GM12878 (cell line): ENCODE measurements at regions not wholly inside any gene's neighbourhood (a gene's known extent, or its start where the extent isn't known, plus 50 kb on each side); places are given as distances from the start of the nearest gene placed in this dataset.

Experiments
- ATAC-seq: fragments of 200-7000 bp; cut with Tn5 transposase; 3 replicates; pipeline ENCODE4 v1.9.1; 2020; ENCODE audit warnings: mild to moderate bottlenecking, moderate library complexity
- BruUV-seq: library from RNA; stranded (reverse); fragments of 400-500 nt; replicated peaks from 2 replicates; lab custom pipeline; 2021; lab: Mats Ljungman, UMichigan
- CTCF ChIA-PET: fragments of 300-600 bp; sonication (Branson Sonifier 250); formaldehyde crosslinking; extraction: SDS; loops from one replicate; lab custom pipeline; 2021; ENCODE audit warnings: inconsistent platforms; lab: Yijun Ruan, JAX
- POLR2A ChIA-PET: fragments of 350-600 bp; formaldehyde crosslinking; extraction: SDS; loops from one replicate; lab custom pipeline; 2021; ENCODE audit warnings: inconsistent platforms; lab: Charles Lee
- RAD21 ChIA-PET: fragments of 300-600 bp; sonication (Branson Sonifier 250); formaldehyde crosslinking; loops from one replicate; lab custom pipeline; 2023; ENCODE audit warnings: antibody characterized with exemption; ENCODE audit not compliant: unreplicated experiment; lab: Charles Lee
- SMC1A ChIA-PET: fragments of 300-600 bp; sonication (Branson Sonifier 250); formaldehyde crosslinking; loops from one replicate; lab custom pipeline; 2023; ENCODE audit not compliant: unreplicated experiment, uncharacterized antibody; lab: Charles Lee
- DNase-seq: peaks from one replicate; pipeline ENCODE4 v3.0.0-alpha.2; 2011; ENCODE audit warnings: low read depth, low spot score
- FAIRE-seq: peaks from 3 replicates; lab custom pipeline; 2011; peaks lifted over from hg19 to GRCh38; lab: Jason Lieb, UNC
- H2AFZ ChIP-seq: 2 replicates; pipeline ENCODE4 v1.6.0; 2011; ENCODE audit warnings: low read depth, low read length, control low read depth; ENCODE audit not compliant: control insufficient read depth
- H3K27ac ChIP-seq: 2 replicates; pipeline ENCODE4 v1.5.1; 2011; ENCODE audit warnings: control low read depth; ENCODE audit not compliant: control insufficient read depth, insufficient read depth
- H3K27me3 ChIP-seq, 2 experiments: replicated peaks in 1 of 2; 2 replicates each; pipeline versions ENCODE4 v1.6.0 to v1.6.1; 2011; ENCODE audit warnings: low read length in 1 of 2; ENCODE audit not compliant: control insufficient read depth in 2 of 2, insufficient read depth in 2 of 2
- H3K36me3 ChIP-seq, 2 experiments: 2 replicates each; pipeline ENCODE4 v1.5.1; 2011; ENCODE audit warnings: low read length in 1 of 2; ENCODE audit not compliant: control insufficient read depth in 2 of 2, insufficient read depth in 2 of 2
- H3K4me1 ChIP-seq: 2 replicates; pipeline ENCODE4 v1.6.1; 2011; ENCODE audit warnings: mild to moderate bottlenecking, low read length, moderate library complexity, mixed read lengths; ENCODE audit not compliant: control insufficient read depth, insufficient read depth
- H3K4me2 ChIP-seq: 2 replicates; pipeline ENCODE4 v1.6.0; 2011; ENCODE audit warnings: control low read depth; ENCODE audit not compliant: control insufficient read depth, insufficient read depth
- H3K4me3 ChIP-seq: fragments of 200-600 bp; sonication (generic); 2 replicates; pipeline ENCODE4 v1.5.1; 2016
- H3K79me2 ChIP-seq: 2 replicates; pipeline ENCODE4 v1.6.0; 2011; ENCODE audit warnings: low read length; ENCODE audit not compliant: control insufficient read depth, insufficient read depth
- H3K9ac ChIP-seq: 2 replicates; pipeline ENCODE4 v1.8.0; 2011; ENCODE audit warnings: low read length, control low read depth, mixed read lengths; ENCODE audit not compliant: control insufficient read depth, insufficient read depth
- H3K9me3 ChIP-seq: replicated peaks from 3 replicates; pipeline ENCODE4 v1.5.1; 2011; ENCODE audit warnings: mild to moderate bottlenecking, low read length; ENCODE audit not compliant: control insufficient read depth, insufficient read depth
- H4K20me1 ChIP-seq: 2 replicates; pipeline ENCODE4 v1.6.0; 2011; ENCODE audit not compliant: control insufficient read depth, insufficient read depth
- CBX5 ChIP-seq: sonication (generic); IDR thresholded peaks from 2 replicates; pipeline ENCODE4 v1.6.1; 2016; ENCODE audit warnings: low read depth, moderate library complexity, mild to moderate bottlenecking, inconsistent platforms
- HDAC2 ChIP-seq: fragments of 200-600 bp; sonication (generic); IDR thresholded peaks from 2 replicates; pipeline ENCODE4 v1.6.1; 2017
- IKZF1 ChIP-seq: fragments of 450-650 bp; conservative IDR thresholded peaks from 2 replicates; pipeline ENCODE4 v1.6.1; 2017; ENCODE audit warnings: antibody characterized with exemption, mild to moderate bottlenecking
- KLF5 ChIP-seq: fragments of 450-650 bp; IDR thresholded peaks from 2 replicates; pipeline ENCODE4 v1.6.1; 2014; ENCODE audit warnings: mild to moderate bottlenecking; ENCODE audit not compliant: partially characterized antibody
- NFYA ChIP-seq: IDR thresholded peaks from 2 replicates; pipeline ENCODE4 v1.6.1; 2011; ENCODE audit warnings: low read depth, mild to moderate bottlenecking, low read length, improper control_type of control experiment, borderline replicate concordance
- SREBF1 ChIP-seq: IDR thresholded peaks from 2 replicates; pipeline ENCODE4 v1.6.1; 2012; ENCODE audit warnings: mild to moderate bottlenecking, low read length
- SUPT20H ChIP-seq: IDR thresholded peaks from 2 replicates; pipeline ENCODE4 v1.6.1; 2011; ENCODE audit warnings: low read depth, mild to moderate bottlenecking, low read length, moderate library complexity, borderline replicate concordance; ENCODE audit not compliant: control insufficient read depth
- in situ Hi-C: fragments of 300-500 bp; cut with MboI; formaldehyde crosslinking; loops from 9 replicates; pipeline ENCODE4 v1.14.3; 2018; ENCODE audit warnings: mixed read lengths
- intact Hi-C: fragments of 100-400 bp; cut with micrococcal nuclease; formaldehyde crosslinking; loops from one replicate; pipeline ENCODE4 v1.14.2; 2022; ENCODE audit not compliant: unreplicated experiment
- TF ChIP-seq, protein P1 (sequence below): fragments of 450-650 bp; IDR thresholded peaks from 2 replicates; pipeline ENCODE4 v1.6.1; 2016; ENCODE audit warnings: mild to moderate bottlenecking
- TF ChIP-seq, protein P2 (sequence below): fragments of 450-650 bp; IDR thresholded peaks from 2 replicates; pipeline ENCODE4 v1.6.1; 2018; ENCODE audit warnings: borderline replicate concordance, mild to moderate bottlenecking; ENCODE audit not compliant: partially characterized antibody
- TF ChIP-seq, protein P3 (sequence below): fragments of 150-350 bp; IDR thresholded peaks from 2 replicates; pipeline ENCODE4 v1.6.1; 2014; ENCODE audit warnings: mild to moderate bottlenecking, low read depth, low read length
- TF ChIP-seq, protein P4 (sequence below): fragments of 450-650 bp; IDR thresholded peaks from 2 replicates; pipeline ENCODE4 v1.6.1; 2016; ENCODE audit warnings: mild to moderate bottlenecking, moderate library complexity, borderline replicate concordance

DNA sequence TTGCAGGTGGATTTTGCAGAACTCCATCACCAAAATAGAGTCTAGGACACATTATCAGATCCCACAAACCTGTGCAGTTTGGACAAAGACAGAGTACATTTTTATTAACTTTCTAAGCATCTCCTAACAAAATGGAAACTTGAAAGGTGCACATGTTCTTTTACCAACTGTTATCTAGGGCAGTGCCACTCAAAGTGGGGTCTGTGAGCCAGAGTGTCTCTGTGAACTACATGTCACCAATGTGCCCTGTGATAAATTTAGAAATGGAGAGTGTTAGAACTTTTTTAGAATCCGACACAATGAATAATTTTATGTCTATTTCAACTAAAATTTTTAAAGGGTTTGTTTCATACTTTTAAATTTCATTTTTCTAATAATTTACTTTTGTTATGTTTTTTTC lies 68.4 kb upstream of the TMC3 start (continued):
- TF ChIP-seq SREBF1, result no peak
- TF ChIP-seq HDAC2, result no peak
- TF ChIP-seq NFYA, result no peak
- TF ChIP-seq SUPT20H, result no peak
- TF ChIP-seq IKZF1, result no peak
- TF ChIP-seq CBX5, result no peak
- TF ChIP-seq, protein P1, sequence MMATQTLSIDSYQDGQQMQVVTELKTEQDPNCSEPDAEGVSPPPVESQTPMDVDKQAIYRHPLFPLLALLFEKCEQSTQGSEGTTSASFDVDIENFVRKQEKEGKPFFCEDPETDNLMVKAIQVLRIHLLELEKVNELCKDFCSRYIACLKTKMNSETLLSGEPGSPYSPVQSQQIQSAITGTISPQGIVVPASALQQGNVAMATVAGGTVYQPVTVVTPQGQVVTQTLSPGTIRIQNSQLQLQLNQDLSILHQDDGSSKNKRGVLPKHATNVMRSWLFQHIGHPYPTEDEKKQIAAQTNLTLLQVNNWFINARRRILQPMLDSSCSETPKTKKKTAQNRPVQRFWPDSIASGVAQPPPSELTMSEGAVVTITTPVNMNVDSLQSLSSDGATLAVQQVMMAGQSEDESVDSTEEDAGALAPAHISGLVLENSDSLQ, result no peak

DNA sequence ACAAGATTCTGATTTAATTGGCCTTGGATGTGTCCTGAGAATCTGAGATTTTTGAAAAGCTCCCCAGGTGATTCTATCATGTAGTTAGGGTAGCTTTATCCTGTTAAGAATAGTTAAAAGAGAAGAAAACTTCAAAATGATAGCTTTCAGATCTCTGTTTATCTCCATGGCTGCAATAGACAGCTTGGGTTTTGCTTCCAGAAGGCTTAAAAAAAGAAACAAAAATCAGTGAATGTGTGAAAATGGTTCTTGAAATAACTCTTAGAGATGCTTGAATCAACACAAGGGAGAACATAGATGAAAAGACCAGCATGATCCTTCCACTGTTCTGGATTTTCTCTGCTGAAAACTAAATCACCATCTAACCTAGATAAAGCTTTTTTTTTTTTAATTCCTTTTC lies 60.8 kb upstream of the TMC3 start:
- Histone ChIP-seq H3K27me3 (no peaks in the 10 kb centered on the region), H3K9ac (no peak overlapping the region), H3K27ac (no peak overlapping the region), H3K4me3 (no peak overlapping the region), H3K4me1 (no peaks in the 10 kb centered on the region), H2AFZ (no peak overlapping the region), H4K20me1 (no peaks in the 10 kb centered on the region), H3K36me3 (no peaks in the 10 kb centered on the region), H3K9me3 (no peaks in the 10 kb centered on the region), H3K4me2 (no peak overlapping the region), H3K79me2 (no peaks in the 10 kb centered on the region)
- CTCF ChIA-PET, result interaction anchor here (1.9 kb wide), 1 partner anchor 24 kb away, joined by 5 read pairs; no protein-coding TSS in a partner anchor
- BruUV-seq, result no TSS peak
- POLR2A ChIA-PET, result no interaction called here
- RAD21 ChIA-PET, result no interaction called here
- intact Hi-C loops (no loop called here), in situ Hi-C loops (no loop called here)
- no peak for FAIRE-seq
- SMC1A ChIA-PET, result interaction anchor here (0.9 kb wide), 1 partner anchor 161 kb away, joined by 4 read pairs; no protein-coding TSS in a partner anchor
- no peak for DNase-seq
- no peak for ATAC-seq
- TF ChIP-seq, protein P2, sequence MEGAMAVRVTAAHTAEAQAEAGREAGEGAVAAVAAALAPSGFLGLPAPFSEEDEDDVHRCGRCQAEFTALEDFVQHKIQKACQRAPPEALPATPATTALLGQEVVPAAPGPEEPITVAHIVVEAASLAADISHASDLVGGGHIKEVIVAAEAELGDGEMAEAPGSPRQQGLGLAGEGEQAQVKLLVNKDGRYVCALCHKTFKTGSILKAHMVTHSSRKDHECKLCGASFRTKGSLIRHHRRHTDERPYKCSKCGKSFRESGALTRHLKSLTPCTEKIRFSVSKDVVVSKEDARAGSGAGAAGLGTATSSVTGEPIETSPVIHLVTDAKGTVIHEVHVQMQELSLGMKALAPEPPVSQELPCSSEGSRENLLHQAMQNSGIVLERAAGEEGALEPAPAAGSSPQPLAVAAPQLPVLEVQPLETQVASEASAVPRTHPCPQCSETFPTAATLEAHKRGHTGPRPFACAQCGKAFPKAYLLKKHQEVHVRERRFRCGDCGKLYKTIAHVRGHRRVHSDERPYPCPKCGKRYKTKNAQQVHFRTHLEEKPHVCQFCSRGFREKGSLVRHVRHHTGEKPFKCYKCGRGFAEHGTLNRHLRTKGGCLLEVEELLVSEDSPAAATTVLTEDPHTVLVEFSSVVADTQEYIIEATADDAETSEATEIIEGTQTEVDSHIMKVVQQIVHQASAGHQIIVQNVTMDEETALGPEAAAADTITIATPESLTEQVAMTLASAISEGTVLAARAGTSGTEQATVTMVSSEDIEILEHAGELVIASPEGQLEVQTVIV, result no peak
- no peak for TF ChIP-seq IKZF1
- TF ChIP-seq, protein P3, sequence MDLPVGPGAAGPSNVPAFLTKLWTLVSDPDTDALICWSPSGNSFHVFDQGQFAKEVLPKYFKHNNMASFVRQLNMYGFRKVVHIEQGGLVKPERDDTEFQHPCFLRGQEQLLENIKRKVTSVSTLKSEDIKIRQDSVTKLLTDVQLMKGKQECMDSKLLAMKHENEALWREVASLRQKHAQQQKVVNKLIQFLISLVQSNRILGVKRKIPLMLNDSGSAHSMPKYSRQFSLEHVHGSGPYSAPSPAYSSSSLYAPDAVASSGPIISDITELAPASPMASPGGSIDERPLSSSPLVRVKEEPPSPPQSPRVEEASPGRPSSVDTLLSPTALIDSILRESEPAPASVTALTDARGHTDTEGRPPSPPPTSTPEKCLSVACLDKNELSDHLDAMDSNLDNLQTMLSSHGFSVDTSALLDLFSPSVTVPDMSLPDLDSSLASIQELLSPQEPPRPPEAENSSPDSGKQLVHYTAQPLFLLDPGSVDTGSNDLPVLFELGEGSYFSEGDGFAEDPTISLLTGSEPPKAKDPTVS, result no peak
- no peak for TF ChIP-seq KLF5
- TF ChIP-seq, protein P4, sequence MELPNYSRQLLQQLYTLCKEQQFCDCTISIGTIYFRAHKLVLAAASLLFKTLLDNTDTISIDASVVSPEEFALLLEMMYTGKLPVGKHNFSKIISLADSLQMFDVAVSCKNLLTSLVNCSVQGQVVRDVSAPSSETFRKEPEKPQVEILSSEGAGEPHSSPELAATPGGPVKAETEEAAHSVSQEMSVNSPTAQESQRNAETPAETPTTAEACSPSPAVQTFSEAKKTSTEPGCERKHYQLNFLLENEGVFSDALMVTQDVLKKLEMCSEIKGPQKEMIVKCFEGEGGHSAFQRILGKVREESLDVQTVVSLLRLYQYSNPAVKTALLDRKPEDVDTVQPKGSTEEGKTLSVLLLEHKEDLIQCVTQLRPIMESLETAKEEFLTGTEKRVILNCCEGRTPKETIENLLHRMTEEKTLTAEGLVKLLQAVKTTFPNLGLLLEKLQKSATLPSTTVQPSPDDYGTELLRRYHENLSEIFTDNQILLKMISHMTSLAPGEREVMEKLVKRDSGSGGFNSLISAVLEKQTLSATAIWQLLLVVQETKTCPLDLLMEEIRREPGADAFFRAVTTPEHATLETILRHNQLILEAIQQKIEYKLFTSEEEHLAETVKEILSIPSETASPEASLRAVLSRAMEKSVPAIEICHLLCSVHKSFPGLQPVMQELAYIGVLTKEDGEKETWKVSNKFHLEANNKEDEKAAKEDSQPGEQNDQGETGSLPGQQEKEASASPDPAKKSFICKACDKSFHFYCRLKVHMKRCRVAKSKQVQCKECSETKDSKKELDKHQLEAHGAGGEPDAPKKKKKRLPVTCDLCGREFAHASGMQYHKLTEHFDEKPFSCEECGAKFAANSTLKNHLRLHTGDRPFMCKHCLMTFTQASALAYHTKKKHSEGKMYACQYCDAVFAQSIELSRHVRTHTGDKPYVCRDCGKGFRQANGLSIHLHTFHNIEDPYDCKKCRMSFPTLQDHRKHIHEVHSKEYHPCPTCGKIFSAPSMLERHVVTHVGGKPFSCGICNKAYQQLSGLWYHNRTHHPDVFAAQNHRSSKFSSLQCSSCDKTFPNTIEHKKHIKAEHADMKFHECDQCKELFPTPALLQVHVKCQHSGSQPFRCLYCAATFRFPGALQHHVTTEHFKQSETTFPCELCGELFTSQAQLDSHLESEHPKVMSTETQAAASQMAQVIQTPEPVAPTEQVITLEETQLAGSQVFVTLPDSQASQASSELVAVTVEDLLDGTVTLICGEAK, result no peak
